ENCODE measurements at regions not wholly inside any gene's neighbourhood (a gene's known extent, or its start where the extent isn't known, plus 50 kb on each side); places are given as distances from the start of the nearest gene placed in this dataset.

- Mint-ChIP-seq H3K36me3 (ENCODE audit: low read depth, unreplicated experiment) (no peaks in the 10 kb centered on the region), H3K27ac (ENCODE audit: unreplicated experiment) (no peak overlapping the region), H3K27me3 (ENCODE audit: unreplicated experiment) (peaks cover 4% of the 10 kb centered on the region), H3K9me3 (ENCODE audit: unreplicated experiment) (no peaks in the 10 kb centered on the region), H3K4me1 (ENCODE audit: unreplicated experiment) (no peaks in the 10 kb centered on the region), H3K4me3 (ENCODE audit: unreplicated experiment) (no peak overlapping the region)
- TF ChIP-seq, protein P1, sequence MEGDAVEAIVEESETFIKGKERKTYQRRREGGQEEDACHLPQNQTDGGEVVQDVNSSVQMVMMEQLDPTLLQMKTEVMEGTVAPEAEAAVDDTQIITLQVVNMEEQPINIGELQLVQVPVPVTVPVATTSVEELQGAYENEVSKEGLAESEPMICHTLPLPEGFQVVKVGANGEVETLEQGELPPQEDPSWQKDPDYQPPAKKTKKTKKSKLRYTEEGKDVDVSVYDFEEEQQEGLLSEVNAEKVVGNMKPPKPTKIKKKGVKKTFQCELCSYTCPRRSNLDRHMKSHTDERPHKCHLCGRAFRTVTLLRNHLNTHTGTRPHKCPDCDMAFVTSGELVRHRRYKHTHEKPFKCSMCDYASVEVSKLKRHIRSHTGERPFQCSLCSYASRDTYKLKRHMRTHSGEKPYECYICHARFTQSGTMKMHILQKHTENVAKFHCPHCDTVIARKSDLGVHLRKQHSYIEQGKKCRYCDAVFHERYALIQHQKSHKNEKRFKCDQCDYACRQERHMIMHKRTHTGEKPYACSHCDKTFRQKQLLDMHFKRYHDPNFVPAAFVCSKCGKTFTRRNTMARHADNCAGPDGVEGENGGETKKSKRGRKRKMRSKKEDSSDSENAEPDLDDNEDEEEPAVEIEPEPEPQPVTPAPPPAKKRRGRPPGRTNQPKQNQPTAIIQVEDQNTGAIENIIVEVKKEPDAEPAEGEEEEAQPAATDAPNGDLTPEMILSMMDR (IDR thresholded peaks at IDR 0.05; ENCODE audit: unreplicated experiment) = no peak
- no peak for DNase-seq (ENCODE audit: low spot score)
Measured at GRCh38 chr1:162954824-162955223, 93.8 kb upstream of the CCDC190 start.

DNA sequence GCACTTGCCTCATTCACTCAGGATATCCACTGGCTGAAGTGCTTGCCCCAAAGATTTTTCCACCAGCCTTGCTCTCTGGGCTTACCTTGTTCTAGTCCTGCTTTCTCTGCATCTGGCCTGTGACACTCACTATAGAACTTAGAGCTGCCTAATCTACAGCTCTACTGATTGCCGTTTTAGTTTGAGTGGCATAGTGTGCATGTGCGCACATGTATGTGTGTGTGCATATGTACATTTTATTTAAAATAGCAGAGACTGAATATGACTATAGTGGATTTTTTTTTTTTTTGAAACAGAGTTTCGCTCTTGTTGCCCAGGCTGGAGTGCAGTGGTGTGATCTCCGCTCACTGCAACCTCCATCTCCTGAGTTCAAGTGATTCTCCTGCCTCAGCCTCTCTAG is 92.0 kb upstream of the CCDC190 start:
- no peak for DNase-seq (ENCODE audit: low spot score)
- no peaks in the 10 kb centered on the region for H3K4me1 Mint-ChIP-seq (ENCODE audit: unreplicated experiment)
- H3K4me3 Mint-ChIP-seq (ENCODE audit: unreplicated experiment) = no peak overlapping the region
- H3K27ac Mint-ChIP-seq (ENCODE audit: unreplicated experiment) = no peak overlapping the region
- TF ChIP-seq, protein P1 (IDR thresholded peaks at IDR 0.05; ENCODE audit: unreplicated experiment) = no peak
- H3K9me3 Mint-ChIP-seq (ENCODE audit: unreplicated experiment) = no peaks in the 10 kb centered on the region
- H3K36me3 Mint-ChIP-seq (ENCODE audit: low read depth, unreplicated experiment) = no peaks in the 10 kb centered on the region
- peaks cover 4% of the 10 kb centered on the region for H3K27me3 Mint-ChIP-seq (ENCODE audit: unreplicated experiment)

- TF ChIP-seq, protein P1 (IDR thresholded peaks at IDR 0.05; ENCODE audit: unreplicated experiment) = no peak
- peaks cover 4% of the 10 kb centered on the region for H3K27me3 Mint-ChIP-seq (ENCODE audit: unreplicated experiment)
- H3K9me3 Mint-ChIP-seq (ENCODE audit: unreplicated experiment) = no peaks in the 10 kb centered on the region
- no peak overlapping the region for H3K27ac Mint-ChIP-seq (ENCODE audit: unreplicated experiment)
- no peaks in the 10 kb centered on the region for H3K36me3 Mint-ChIP-seq (ENCODE audit: low read depth, unreplicated experiment)
- no peak for DNase-seq (ENCODE audit: low spot score)
- H3K4me3 Mint-ChIP-seq (ENCODE audit: unreplicated experiment) = no peak overlapping the region
- H3K4me1 Mint-ChIP-seq (ENCODE audit: unreplicated experiment) = no peaks in the 10 kb centered on the region
Measured at GRCh38 chr1:162951553-162952315, 90.8 kb upstream of the CCDC190 start.

GRCh38 chr1:162950187-162950586 is 89.2 kb upstream of the CCDC190 start:
- DNase-seq (ENCODE audit: low spot score) = no peak
- no peak overlapping the region for H3K4me3 Mint-ChIP-seq (ENCODE audit: unreplicated experiment)
- no peak overlapping the region for H3K27ac Mint-ChIP-seq (ENCODE audit: unreplicated experiment)
- peaks cover 4% of the 10 kb centered on the region for H3K27me3 Mint-ChIP-seq (ENCODE audit: unreplicated experiment)
- H3K4me1 Mint-ChIP-seq (ENCODE audit: unreplicated experiment) = no peaks in the 10 kb centered on the region
- no peaks in the 10 kb centered on the region for H3K9me3 Mint-ChIP-seq (ENCODE audit: unreplicated experiment)
- no peaks in the 10 kb centered on the region for H3K36me3 Mint-ChIP-seq (ENCODE audit: low read depth, unreplicated experiment)
- TF ChIP-seq, protein P1 (IDR thresholded peaks at IDR 0.05; ENCODE audit: unreplicated experiment) = no peak

DNA sequence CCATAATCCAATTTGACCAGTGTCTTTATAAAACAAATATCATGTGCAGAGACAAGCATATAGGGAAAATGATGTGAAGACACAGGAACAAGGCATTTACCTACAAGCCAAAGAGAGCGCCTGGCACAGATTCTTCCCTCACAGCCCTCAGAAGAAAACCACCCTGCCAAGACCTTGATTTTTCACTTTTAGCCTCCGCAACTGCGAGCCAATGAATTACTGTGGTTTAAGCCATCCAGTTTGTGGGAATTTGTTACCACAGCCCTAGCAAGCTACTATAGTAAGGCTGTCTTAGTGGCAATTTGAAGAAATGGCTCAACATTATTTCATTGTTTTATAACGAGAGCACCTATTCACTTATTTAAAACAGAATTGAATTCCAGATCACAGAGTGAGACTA is 85.7 kb upstream of the CCDC190 start:
- no peak for DNase-seq (ENCODE audit: low spot score)
- no peak overlapping the region for H3K27ac Mint-ChIP-seq (ENCODE audit: unreplicated experiment)
- H3K36me3 Mint-ChIP-seq (ENCODE audit: low read depth, unreplicated experiment) = no peaks in the 10 kb centered on the region
- peaks cover 2% of the 10 kb centered on the region for H3K27me3 Mint-ChIP-seq (ENCODE audit: unreplicated experiment)
- TF ChIP-seq, protein P1 (IDR thresholded peaks at IDR 0.05; ENCODE audit: unreplicated experiment) = no peak
- H3K9me3 Mint-ChIP-seq (ENCODE audit: unreplicated experiment) = no peaks in the 10 kb centered on the region
- H3K4me1 Mint-ChIP-seq (ENCODE audit: unreplicated experiment) = no peaks in the 10 kb centered on the region
- no peak overlapping the region for H3K4me3 Mint-ChIP-seq (ENCODE audit: unreplicated experiment)
